Motor neuron (in vitro differentiated cells): ENCODE measurements at regions not wholly inside any gene's neighbourhood (a gene's known extent, or its start where the extent isn't known, plus 50 kb on each side); places are given as distances from the start of the nearest gene placed in this dataset.
A peak's percentile ranks its signal among the peaks of the same experiment; 100 is the strongest.

Experiments
- ATAC-seq, 8 experiments: fragments of 200-7000 bp; cut with Tn5 transposase; replicated peaks in 6 of 8; 2 replicates each; pipeline ENCODE4 v1.8.0; 2021; ENCODE audit warnings: mild to moderate bottlenecking in 8 of 8, moderate library complexity in 8 of 8
- H3K27ac ChIP-seq, 2 donors: fragments of 250-450 bp; sonication (Bioruptor Pico); 2 replicates each; pipeline ENCODE4 v1.9.0; 2021; ENCODE audit warnings: antibody characterized with exemption in 2 of 2, mild to moderate bottlenecking in 2 of 2, moderate library complexity in 1 of 2
- H3K4me1 ChIP-seq, 2 donors: fragments of 250-450 bp; sonication (Bioruptor Pico); replicated peaks in 1 of 2; 2 replicates each; pipeline ENCODE4 v1.6.1; 2021; ENCODE audit warnings: antibody characterized with exemption in 2 of 2, mild to moderate bottlenecking in 2 of 2, moderate library complexity in 1 of 2
- H3K4me3 ChIP-seq, 5 donors: fragments of 250-450 bp; sonication (Bioruptor Pico); 2 replicates each; pipeline ENCODE4 v1.9.0; 2021; ENCODE audit warnings: antibody characterized with exemption in 5 of 5, mild to moderate bottlenecking in 5 of 5, moderate library complexity in 4 of 5
- WGBS, 10 experiments: fragments of 450-650 bp; shearing (Covaris generic); methylation state at CpG; one replicate each; pipeline ENCODE4 v1.0.0; 2022; 5-methylcytosine and 5-hydroxymethylcytosine counted together
- in situ Hi-C, 9 experiments: fragments of 400-800 bp; cut with MboI; loops; one replicate each; pipeline ENCODE4 v1.15.0; 2021; ENCODE audit warnings: low sequenced_read_pairs in 9 of 9, low pct_unique_long_range_greater_than_20kb in 2 of 9; ENCODE audit not compliant: unreplicated experiment in 9 of 9

DNA sequence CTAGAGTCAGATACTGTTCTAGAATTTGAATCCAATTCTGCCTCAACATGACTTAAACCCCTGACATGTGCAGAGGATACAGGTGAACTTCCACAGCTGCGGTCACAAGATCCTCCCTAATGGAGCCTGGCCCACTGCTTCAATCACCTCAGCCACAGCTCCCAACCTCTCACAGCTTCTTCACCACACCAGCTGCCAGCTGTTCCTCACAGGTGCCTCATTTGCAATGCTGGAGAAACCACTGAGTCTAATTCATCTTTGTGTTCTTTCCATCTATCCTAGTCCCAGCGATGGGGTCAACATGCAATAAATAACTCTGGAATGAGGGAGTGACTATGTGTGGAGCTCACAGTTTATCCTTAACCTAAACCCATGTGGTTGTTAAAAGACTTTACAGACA, 72.0 kb upstream of the MAF start:
- Histone ChIP-seq H3K4me1 (no peaks in the 10 kb centered on the region), H3K27ac (no peak overlapping the region), H3K4me3 (no peak overlapping the region)
- in situ Hi-C loops: no loop called here
- no peak for ATAC-seq
- 63 to 100% (median 93%) methylated on average over 1 to 2 of the region's 2 CpGs; no CpG with 5 or more reads in 3 of the 10 experiments for WGBS, 10 experiments

DNA sequence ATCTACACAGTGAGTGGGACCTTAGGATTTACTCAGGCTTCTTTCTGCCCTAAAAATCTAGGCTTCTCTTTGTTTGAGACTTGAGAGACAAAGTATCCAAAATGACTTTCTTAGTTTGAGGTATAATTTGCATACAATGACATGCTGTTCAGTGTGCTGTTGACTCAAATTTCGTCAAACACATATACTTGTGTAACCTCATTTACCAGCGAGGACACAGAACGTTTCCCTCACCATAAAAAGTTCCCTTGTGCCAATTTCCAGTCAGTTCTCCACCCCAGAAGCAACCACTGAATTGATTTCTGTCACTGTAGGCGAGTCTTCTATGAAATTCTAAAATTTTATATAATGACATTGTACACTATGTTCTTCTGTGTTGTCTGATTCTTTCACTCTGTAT, 68.0 kb upstream of the MAF start:
- no peak overlapping the region for H3K27ac ChIP-seq
- in situ Hi-C loops: no loop called here
- no peaks in the 10 kb centered on the region for H3K4me1 ChIP-seq
- WGBS, 10 experiments: 6 to 100% (median 42%) methylated on average over 1 to 4 of the region's 4 CpGs; no CpG with 5 or more reads in 3 of the 10 experiments
- no peak for ATAC-seq
- H3K4me3 ChIP-seq: no peak overlapping the region

DNA sequence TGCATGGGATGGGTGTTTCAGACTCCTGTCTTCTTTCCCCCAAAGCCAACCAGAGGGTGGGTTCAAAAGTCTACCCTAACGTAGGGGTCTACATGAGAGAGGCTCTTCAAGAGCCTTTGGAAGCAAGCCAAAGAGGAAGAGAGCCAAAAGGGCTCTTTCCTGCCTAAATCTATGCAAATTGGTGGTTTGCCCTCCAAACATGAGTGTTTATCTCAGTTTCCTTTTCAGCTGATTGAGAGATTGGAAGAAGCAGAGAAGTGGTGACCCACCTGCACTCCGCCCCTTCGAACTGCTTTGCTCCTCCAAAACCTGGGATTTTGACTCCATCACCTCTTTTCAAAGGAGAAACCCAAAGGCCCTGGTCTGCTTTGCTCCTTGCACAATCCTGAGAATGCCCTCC, 65.4 kb upstream of the MAF start:
- 0 to 100% (median 68%) methylated on average over 1 to 3 of the region's 3 CpGs; no CpG with 5 or more reads in 3 of the 10 experiments for WGBS, 10 experiments
- Histone ChIP-seq H3K27ac (no peak overlapping the region), H3K4me3 (no peak overlapping the region), H3K4me1 (no peaks in the 10 kb centered on the region)
- ATAC-seq: no peak
- in situ Hi-C loops: no loop called here

DNA sequence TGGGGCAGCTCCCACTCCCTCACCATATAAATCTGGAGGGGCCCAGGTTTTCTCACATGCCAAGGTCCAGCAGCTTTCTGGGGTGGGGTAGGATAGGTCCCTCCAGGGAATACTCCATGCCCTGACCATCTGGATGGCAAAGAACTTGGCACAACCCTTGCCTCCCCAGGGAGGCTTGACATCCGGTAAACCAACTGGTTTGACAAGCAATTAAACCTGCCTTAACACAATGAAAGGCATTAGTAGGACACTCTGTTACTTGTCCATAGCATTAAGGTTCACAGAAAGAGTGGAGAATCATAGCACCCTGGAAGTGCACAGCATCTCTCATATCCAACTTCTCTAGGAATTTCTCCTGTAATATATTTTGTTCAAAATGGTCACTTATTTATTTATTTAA, 63.9 kb upstream of the MAF start:
- Histone ChIP-seq H3K27ac (no peak overlapping the region), H3K4me1 (peaks cover 3 to 6% of the 10 kb centered on the region in 2 donors), H3K4me3 (no peak overlapping the region)
- in situ Hi-C loops: no loop called here
- WGBS, 10 experiments: 0 to 80% methylated on average over 1 of the region's 1 CpG; no CpG with 5 or more reads in 8 of the 10 experiments
- ATAC-seq: no peak

DNA sequence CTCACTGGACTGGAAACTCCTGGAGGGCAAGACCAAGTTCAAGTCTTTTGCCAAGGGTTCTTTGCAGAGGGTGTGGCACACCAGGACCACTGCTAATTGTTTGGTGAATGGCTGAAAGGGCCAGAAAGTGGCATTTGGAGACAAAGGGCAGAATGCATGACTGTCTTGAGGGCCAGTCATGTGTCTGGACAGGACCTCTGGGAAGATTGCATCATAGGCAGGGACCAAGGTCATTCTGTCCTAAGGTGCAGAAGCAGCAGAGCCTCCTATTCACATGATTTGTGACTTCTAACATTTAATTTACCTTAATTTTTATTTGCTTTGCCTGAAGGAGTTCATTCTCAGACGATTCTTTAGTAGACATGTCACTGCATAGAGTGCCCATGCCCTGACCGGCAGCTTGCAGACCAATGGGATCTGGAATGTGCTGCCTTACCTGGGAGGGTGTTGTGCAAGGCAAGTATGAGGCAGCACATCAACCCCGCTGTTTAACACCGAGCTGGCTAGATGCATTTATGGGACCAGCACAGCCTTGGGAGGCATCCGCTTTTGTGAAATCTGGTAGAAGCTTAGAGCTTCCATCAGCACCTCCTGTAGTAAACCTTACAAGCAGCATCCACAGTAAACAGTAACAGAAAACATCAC, 62.3 kb upstream of the MAF start:
- in situ Hi-C loops: no loop called here
- 47 to 91% (median 60%) methylated on average over 1 to 5 of the region's 5 CpGs; no CpG with 5 or more reads in 5 of the 10 experiments for WGBS, 10 experiments
- Histone ChIP-seq H3K4me1 (peaks cover 10 to 18% of the 10 kb centered on the region in 2 donors), H3K27ac (no peak overlapping the region), H3K4me3 (no peak overlapping the region)
- no peak for ATAC-seq

DNA sequence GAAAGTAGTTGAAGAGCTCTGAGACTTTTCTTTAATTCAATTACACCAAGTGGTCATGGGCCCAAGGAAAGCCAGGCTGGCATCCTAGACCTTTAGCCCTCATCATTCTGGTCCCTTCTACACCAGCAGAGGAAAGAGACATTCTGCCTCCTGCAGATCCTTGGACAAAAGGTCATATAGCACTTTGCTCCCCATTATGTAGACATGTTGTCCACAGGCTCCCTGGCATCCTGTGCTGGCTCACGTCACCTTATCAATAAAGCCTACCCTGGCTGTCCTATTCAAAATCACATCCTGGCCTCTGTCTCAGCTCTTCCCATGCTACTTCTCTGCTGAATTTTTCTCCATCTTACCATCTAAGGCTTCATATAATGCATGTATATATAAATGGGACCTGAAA, 61.6 kb upstream of the MAF start:
- ATAC-seq: no peak
- WGBS, 10 experiments: 57 to 100% (median 80%) methylated on average over 1 of the region's 1 CpG; no CpG with 5 or more reads in 7 of the 10 experiments
- no peak overlapping the region for H3K4me3 ChIP-seq
- in situ Hi-C loops: no loop called here
- H3K27ac ChIP-seq: no peak overlapping the region
- peaks cover 10 to 23% of the 10 kb centered on the region in 2 donors for H3K4me1 ChIP-seq

DNA sequence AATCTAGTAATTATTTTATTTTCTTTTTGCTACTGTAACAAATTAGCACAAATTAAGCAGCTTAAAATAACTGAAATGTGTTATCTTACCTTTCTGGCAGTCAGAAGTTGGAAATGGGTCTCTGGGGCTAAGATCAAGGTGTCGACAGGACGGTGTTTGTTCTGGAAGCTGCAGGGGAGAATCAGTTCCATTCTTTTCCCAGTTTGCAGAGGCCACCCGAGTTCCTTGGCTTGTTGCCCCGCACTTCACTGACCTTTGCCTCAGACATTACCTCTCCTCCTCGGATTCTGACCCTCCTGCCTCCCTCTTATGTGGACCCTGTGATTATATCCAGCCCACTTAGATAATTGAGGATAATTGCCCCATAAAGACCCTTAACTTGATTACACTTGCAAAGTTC, 61.0 kb upstream of the MAF start:
- ATAC-seq: no peak
- WGBS, 10 experiments: 12 to 93% (median 86%) methylated on average over 2 to 4 of the region's 5 CpGs; no CpG with 5 or more reads in 4 of the 10 experiments
- in situ Hi-C loops: no loop called here
- Histone ChIP-seq H3K4me1 (peaks cover 10 to 29% of the 10 kb centered on the region in 2 donors), H3K4me3 (no peak overlapping the region), H3K27ac (no peak overlapping the region)

DNA sequence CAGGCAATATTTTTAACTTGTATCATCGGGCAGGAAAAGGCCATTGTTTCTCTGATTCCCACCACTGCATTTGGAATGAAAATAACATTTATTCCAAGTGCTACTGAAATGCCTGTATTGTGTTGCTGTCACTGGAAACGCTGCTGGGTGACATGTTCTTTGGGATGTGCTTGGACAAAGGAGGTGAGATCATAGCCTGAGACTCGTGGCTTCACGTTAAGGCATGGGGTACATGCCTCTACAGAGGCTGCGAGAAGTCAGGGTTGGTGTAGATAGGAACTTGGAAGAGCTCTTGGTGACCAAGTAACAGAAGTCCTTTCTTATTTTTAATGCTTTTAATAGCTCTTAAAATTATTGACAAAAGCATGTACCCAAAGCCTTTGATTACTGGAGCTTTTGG, 58.8 kb upstream of the MAF start:
- peak in 5 of 8 experiments; percentile 81 to 88 (median 85) for ATAC-seq
- no peak overlapping the region for H3K4me3 ChIP-seq
- H3K4me1 ChIP-seq: peaks cover 10 to 34% of the 10 kb centered on the region in 2 donors
- WGBS, 10 experiments: 0 to 100% (median 51%) methylated on average over 1 to 4 of the region's 5 CpGs; no CpG with 5 or more reads in 2 of the 10 experiments
- in situ Hi-C loops: no loop called here
- peak overlapping the region in 1 of 2 donors; percentile 73 for H3K27ac ChIP-seq

DNA sequence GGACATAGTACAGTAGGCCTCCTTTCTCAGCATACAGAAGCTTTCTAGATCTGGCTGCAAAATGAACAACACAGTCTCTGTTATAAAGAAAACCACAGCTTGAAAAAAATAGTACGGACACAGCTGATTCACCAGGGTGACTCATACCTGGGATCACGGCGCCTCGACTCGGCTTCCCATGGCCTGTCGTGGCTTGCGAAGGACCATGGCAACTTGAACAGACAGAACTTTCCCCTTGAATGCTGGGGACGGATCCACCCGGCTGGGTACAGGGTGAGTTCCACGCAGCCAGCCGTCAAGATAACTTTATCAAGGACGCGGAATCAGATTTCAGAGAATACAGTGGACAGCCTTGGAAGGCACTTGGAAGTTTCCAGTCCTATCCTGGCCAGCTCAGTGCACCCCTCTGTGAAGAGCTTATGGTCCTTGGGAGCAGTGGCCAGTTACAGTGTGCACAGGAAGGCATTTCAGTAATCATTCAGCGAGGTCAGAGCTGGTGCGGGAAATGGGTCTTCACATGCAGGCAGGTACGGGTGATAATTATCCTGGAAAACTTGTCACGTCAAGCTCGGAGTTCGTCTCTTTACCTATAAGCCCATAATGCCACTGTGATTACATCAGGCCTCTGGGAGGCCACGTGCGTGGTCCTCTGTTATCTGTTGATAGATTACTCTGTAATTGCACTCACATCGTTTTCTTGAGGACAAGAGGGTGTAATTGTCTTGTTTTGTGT, 57.9 kb upstream of the MAF start:
- WGBS, 10 experiments: 0 to 83% (median 67%) methylated on average over 1 to 22 of the region's 22 CpGs; no CpG with 5 or more reads in 4 of the 10 experiments
- Histone ChIP-seq H3K4me3 (no peak overlapping the region), H3K27ac (peak overlapping the region; percentile 39 to 58), H3K4me1 (peaks cover 10 to 38% of the 10 kb centered on the region in 2 donors)
- ATAC-seq: peak in 6 of 8 experiments; percentile 32 to 67 (median 64)
- in situ Hi-C loops: no loop called here

DNA sequence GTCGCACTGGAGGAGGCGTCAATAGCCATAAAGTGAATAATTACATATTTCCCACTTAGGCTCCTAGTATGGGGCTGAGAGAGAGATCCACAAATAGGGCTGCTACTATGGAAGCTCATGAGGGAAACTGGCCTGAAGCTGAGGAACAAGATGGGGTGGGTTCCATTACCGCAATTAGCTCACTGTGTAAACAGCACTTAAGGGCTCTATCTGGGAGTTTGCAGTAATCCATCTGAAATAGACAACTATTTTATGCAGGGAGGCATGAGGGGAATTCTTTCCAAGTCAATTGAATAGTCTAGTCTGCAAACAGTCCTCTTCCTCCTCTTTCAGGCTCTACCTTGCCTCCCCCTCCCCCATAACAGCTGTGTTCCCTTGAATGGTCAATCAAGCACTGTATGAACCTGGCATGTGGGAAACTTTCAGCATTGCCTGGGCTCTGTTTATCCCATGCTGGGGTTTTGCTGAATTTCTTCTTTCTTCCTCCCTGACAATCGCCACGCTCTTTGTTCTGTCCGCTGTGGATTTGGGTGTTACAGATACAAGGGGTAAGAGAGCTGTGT, 56.1 kb upstream of the MAF start:
- no peak overlapping the region for H3K4me3 ChIP-seq
- in situ Hi-C loops: no loop called here
- peaks cover 10 to 44% of the 10 kb centered on the region in 2 donors for H3K4me1 ChIP-seq
- 60 to 95% (median 87%) methylated on average over 1 to 6 of the region's 6 CpGs for WGBS, 10 experiments
- no peak overlapping the region for H3K27ac ChIP-seq
- peak in 6 of 8 experiments; percentile 28 to 58 (median 45) for ATAC-seq

DNA sequence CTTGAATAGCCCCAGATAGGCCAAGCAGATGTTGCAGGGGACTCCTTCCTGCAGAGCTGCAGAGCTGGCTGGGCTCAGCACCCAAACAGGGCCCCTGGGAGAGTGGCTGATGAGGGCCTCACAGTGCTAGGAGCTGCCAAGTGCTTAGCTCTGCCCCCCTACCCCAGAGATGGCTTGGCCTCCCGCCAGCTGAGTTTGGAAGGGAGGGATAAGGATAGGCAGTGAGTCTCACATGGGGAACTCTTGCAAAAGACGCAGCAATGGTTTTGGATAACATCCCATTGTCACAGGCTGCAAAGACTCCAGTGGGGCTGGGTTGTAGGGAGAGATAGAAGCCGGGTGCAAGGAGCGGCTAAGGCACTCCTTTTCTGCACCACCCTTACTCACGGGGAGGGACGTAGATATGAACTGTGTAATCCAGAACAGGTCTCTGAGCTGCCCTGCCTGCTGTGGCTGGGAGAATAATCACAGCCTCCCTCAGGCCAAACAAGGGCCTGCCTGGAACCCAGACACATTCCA, 52.9 kb upstream of the MAF start:
- H3K4me3 ChIP-seq: no peak overlapping the region
- no peak overlapping the region for H3K27ac ChIP-seq
- in situ Hi-C loops: no loop called here
- peak in 7 of 8 experiments; percentile 21 to 61 (median 40) for ATAC-seq
- peaks cover 0 to 32% of the 10 kb centered on the region in 2 donors for H3K4me1 ChIP-seq
- 77 to 100% (median 80%) methylated on average over 1 to 3 of the region's 6 CpGs; no CpG with 5 or more reads in 7 of the 10 experiments for WGBS, 10 experiments

DNA sequence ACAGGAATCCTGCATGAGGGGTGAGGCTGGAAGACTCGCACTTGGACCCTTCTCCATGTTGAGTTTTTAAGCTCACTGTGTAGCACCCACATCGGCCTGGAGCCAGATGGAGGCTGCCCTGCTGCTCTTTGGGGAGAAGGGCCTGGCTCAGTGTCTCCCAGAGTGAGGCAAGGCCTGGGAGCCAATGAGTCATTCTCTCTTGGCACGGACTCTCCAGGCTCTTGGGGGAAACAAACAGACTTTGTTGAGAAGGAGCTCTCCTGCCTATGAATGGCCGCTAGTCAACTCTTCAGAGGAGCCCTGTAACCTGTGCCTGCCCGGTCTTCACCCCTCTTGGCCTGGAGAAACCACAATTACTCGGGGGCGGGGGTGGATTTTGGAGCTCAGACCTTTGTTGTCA, 50.8 kb upstream of the MAF start:
- H3K4me3 ChIP-seq: no peak overlapping the region
- 10 to 78% (median 54%) methylated on average over 1 to 5 of the region's 7 CpGs; no CpG with 5 or more reads in 4 of the 10 experiments for WGBS, 10 experiments
- peaks cover 0 to 13% of the 10 kb centered on the region in 2 donors for H3K4me1 ChIP-seq
- in situ Hi-C loops: no loop called here
- H3K27ac ChIP-seq: no peak overlapping the region
- peak in 2 of 8 experiments; percentile 36 to 73 for ATAC-seq
